ENCODE measurements at regions not wholly inside any gene's neighbourhood (a gene's known extent, or its start where the extent isn't known, plus 50 kb on each side); places are given as distances from the start of the nearest gene placed in this dataset.
"Not testable (repeated sequence)": the region's sequence is repeated elsewhere in the genome, so short reads cannot be mapped to it uniquely, and the experiment has no call there.

DNA sequence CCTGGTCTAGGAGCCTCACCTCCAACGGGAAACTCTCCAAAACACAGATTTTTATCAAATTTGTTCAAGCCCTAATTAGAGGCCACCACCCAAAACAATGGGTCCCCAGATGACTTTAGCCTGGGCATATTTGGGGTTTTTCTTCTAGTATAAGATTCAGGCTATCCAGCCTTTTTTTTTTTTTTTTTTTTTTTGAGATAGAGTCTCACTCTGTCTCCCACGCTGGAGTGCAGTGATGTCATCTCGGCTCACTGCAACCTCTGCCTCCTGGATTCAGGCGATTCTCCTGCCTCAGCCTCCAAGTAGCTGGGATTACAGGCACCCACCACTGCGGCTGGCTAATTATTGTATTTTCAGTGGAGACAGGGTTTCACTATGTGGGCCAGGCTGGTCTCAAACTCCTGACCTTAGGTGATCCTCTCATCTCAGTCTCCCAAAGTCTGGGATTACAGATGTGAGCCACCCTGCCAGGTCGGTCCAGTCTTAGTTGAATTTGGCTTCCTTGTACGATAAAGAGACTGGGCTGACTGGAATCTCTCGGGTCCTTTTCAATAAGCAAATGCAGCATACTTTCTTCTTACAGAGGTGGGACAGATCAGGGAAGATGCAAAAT is 91.4 kb upstream of the KLF6 start:
- DNase-seq (ENCODE audit: low read depth): no peak
- no peak overlapping the region for H3K4me3 ChIP-seq (ENCODE audit: low read depth, low read length)
- TF ChIP-seq, protein P1, sequence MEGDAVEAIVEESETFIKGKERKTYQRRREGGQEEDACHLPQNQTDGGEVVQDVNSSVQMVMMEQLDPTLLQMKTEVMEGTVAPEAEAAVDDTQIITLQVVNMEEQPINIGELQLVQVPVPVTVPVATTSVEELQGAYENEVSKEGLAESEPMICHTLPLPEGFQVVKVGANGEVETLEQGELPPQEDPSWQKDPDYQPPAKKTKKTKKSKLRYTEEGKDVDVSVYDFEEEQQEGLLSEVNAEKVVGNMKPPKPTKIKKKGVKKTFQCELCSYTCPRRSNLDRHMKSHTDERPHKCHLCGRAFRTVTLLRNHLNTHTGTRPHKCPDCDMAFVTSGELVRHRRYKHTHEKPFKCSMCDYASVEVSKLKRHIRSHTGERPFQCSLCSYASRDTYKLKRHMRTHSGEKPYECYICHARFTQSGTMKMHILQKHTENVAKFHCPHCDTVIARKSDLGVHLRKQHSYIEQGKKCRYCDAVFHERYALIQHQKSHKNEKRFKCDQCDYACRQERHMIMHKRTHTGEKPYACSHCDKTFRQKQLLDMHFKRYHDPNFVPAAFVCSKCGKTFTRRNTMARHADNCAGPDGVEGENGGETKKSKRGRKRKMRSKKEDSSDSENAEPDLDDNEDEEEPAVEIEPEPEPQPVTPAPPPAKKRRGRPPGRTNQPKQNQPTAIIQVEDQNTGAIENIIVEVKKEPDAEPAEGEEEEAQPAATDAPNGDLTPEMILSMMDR (IDR thresholded peaks at IDR 0.05; ENCODE audit: low read depth, low read length, missing control alignments): no peak

DNA sequence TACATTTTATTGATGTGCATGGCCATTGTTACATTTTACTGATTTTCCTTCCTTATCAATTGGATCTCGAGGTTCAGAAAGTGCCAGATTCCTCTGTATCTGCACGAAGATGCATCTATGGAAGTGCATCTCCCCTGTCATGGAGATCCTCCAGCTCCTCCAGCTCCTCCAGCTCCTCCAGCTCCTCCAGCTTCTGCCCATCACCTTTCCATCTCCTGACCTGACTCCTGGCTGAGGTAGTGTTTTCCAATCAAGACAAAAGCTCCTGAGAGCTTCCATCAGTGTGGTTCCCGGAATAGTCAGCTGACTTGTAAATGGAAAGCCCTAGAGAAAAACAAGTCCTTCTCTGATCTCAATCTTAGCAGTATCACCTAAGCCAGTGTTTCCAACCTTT is 90.8 kb upstream of the KLF6 start:
- TF ChIP-seq, protein P1 (IDR thresholded peaks at IDR 0.05; ENCODE audit: low read depth, low read length, missing control alignments): no peak
- DNase-seq (ENCODE audit: low read depth): no peak
- H3K4me3 ChIP-seq (ENCODE audit: low read depth, low read length): no peak overlapping the region

DNA sequence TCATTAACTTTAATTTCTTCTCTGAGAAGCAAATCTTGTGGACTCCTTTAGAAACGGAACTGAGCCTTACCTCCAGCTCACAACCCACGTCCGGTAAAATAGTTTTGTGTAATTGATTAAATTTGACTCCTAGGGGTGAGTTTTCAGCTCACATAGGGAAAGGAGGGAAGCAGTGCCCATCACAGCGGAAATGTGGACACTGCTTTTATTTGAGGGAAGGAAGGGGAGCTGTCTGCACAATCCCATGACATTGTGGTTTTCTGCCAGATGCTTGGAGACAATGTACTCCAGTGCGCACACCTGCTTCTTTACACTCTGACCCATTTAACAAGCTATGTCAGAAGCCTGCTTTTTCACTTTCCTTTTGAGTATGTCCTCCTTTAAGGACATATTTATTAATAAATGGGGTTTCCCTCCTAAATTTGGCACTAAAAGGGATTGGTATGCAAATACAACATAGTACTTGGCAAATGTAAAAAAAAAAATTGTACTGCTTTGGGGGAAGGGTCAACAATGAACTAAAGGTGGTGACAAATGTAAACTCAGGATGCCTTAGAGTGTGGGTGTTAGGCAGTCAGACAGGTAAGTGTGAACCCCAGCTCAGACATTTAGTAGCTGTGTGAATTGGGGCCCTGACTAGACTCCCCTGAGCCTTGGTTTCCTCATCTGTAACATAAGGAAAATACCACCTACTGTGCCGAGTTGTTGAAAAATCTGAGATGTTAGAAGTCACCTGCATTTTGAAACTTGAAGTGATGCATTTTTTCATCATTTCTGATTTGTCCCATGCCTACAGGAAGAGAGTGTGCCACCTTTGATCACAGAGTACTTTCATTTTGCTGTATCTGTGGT is 90.2 kb upstream of the KLF6 start:
- DNase-seq (ENCODE audit: low read depth): peak; percentile 79
- TF ChIP-seq, protein P1 (IDR thresholded peaks at IDR 0.05; ENCODE audit: low read depth, low read length, missing control alignments): no peak
- H3K4me3 ChIP-seq (ENCODE audit: low read depth, low read length): peak overlapping the region; percentile 30; the same call in 1 of the 2 replicates

DNA sequence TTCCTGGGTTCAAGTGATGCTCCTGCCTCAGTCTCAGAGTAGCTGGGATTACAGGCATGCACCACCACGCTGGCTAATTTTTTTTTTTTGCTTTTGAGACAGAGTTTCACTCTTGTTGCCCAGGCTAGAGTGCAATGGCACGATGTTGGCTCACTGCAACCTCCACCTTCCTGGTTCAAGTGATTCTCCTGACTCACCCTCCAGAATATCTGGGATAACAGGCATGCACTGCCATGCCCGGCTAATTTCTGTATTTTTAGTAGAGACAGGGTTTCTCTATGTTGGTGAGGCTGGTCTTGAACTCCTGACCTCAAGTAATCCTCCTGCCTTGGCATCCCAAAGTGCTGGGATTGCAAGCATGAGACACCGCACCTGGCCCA is 89.6 kb upstream of the KLF6 start:
- H3K4me3 ChIP-seq (ENCODE audit: low read depth, low read length): peak overlapping the region; percentile 30; the same call in 1 of the 2 replicates
- not testable (repeated sequence) for DNase-seq (ENCODE audit: low read depth)

DNA sequence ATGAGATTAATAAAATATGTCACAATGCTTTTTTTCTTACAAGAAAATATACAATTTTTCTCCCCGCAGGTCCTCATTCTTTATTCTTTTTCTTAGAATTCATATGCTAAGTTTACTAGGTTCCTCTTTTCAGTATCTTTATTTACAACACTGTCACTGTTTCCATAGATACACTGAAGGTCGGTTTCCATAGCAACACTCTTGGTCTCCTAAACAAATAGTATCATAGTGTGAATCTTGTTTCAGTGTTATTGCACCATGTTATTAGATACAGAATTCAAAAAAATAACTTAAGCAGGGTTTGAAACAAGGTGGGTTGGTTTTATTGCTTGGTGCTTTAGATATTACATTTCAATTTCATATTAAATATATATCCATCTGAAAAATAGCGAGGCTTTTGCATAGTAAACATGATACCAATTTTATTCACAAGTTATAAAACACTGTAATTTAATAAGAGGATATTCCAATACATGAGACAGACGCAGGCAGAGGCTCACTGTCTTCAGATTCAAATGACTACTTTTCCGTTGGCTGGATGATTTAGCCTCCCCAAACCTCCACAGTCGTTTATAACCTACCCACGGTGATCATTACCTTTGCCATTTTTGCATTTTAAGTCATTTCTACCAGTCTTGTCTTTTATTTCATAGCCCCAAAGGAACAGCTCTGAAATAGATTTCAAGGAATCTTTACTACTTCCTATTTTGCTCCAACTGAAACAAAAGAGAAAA is 88.9 kb upstream of the KLF6 start:
- no peak overlapping the region for H3K4me3 ChIP-seq (ENCODE audit: low read depth, low read length)
- DNase-seq (ENCODE audit: low read depth): peak; percentile 94
- TF ChIP-seq, protein P1 (IDR thresholded peaks at IDR 0.05; ENCODE audit: low read depth, low read length, missing control alignments): no peak

DNA sequence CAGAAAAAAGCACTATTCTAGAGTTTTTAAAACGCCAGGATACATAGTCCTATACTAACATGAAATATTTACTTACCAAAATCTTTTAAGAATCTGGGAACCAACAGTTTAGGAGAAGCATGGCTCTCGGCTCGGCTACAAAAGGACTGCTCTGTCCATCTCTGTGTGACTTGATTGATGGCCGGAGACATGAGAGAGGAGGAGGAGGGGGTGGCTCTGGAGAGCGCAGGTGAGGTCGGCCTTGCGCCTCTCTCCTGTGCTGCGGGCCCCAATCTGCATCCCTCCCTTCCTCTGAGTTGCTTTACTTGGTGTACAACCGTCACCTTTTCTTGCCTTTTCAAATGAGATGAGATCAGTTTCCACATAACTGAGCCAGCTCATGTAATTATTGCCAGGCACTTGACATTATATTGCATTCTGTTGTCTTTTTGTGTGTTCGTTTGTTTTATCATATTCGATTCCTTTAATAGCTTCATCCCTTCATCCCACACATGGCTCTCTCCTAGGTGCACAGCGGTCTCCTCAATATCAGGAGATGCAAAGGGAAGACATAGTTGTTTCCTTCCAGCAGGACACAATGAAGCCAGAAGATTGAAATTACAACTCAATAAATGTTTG is 87.8 kb upstream of the KLF6 start:
- TF ChIP-seq, protein P1 (IDR thresholded peaks at IDR 0.05; ENCODE audit: low read depth, low read length, missing control alignments): no peak
- DNase-seq (ENCODE audit: low read depth): no peak
- no peak overlapping the region for H3K4me3 ChIP-seq (ENCODE audit: low read depth, low read length)

Data from GM12864 (cell line).